HL-60 (cell line): ENCODE measurements at regions not wholly inside any gene's neighbourhood (a gene's known extent, or its start where the extent isn't known, plus 50 kb on each side); places are given as distances from the start of the nearest gene placed in this dataset.

Experiments used
- CTCF ChIP-seq: IDR thresholded peaks from one replicate; pipeline ENCODE4 v1.5.1; 2011; ENCODE audit warnings: low read length, control low read depth, inconsistent platforms; ENCODE audit not compliant: insufficient read depth
- GABPA ChIP-seq: IDR thresholded peaks from 2 replicates; pipeline ENCODE4 v1.6.1; 2012; ENCODE audit warnings: low read depth
- POLR2AphosphoS5 ChIP-seq: IDR thresholded peaks from 2 replicates; pipeline ENCODE4 v1.6.1; 2012; ENCODE audit warnings: low read depth
- REST ChIP-seq: IDR thresholded peaks from 2 replicates; pipeline ENCODE4 v1.6.1; 2012; ENCODE audit warnings: low read depth; ENCODE audit not compliant: insufficient replicate concordance
- SPI1 ChIP-seq: IDR thresholded peaks from 2 replicates; pipeline ENCODE4 v1.6.1; 2012; ENCODE audit warnings: low read depth, mild to moderate bottlenecking, borderline replicate concordance

- TF ChIP-seq CTCF (no peak), REST (no peak), POLR2AphosphoS5 (no peak), GABPA (no peak), SPI1 (no peak)
These were observed 1711.5 kb upstream of the NUDT12 start for GRCh38 chr5:105274079-105274478.
